ENCODE measurements at regions not wholly inside any gene's neighbourhood (a gene's known extent, or its start where the extent isn't known, plus 50 kb on each side); places are given as distances from the start of the nearest gene placed in this dataset.

DNA sequence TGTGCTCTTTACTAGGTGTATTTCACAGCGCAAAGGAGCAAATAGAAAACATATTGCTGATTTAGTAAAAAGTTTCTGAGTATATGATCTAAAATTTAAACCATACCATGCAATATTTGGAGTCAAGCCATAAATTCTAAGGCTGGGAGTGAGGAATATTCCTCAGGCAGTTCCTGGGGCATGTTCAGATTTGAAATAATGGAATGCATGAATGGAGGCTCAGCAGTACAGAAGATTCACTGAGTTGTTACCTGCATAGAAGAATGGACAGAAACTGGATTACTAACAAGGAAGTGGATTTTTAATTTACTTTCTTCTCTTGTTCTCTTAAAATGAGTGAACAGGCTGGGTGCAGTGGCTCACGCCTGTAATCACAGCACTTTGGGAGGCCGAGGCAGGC lies 441.0 kb upstream of the MAP2 start:
- TF ChIP-seq, protein P1, sequence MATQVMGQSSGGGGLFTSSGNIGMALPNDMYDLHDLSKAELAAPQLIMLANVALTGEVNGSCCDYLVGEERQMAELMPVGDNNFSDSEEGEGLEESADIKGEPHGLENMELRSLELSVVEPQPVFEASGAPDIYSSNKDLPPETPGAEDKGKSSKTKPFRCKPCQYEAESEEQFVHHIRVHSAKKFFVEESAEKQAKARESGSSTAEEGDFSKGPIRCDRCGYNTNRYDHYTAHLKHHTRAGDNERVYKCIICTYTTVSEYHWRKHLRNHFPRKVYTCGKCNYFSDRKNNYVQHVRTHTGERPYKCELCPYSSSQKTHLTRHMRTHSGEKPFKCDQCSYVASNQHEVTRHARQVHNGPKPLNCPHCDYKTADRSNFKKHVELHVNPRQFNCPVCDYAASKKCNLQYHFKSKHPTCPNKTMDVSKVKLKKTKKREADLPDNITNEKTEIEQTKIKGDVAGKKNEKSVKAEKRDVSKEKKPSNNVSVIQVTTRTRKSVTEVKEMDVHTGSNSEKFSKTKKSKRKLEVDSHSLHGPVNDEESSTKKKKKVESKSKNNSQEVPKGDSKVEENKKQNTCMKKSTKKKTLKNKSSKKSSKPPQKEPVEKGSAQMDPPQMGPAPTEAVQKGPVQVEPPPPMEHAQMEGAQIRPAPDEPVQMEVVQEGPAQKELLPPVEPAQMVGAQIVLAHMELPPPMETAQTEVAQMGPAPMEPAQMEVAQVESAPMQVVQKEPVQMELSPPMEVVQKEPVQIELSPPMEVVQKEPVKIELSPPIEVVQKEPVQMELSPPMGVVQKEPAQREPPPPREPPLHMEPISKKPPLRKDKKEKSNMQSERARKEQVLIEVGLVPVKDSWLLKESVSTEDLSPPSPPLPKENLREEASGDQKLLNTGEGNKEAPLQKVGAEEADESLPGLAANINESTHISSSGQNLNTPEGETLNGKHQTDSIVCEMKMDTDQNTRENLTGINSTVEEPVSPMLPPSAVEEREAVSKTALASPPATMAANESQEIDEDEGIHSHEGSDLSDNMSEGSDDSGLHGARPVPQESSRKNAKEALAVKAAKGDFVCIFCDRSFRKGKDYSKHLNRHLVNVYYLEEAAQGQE (IDR thresholded peaks at IDR 0.05; ENCODE audit: insufficient read depth in 1 of 2, low read depth in 2 of 2, low read length in 1 of 2) = no peak
- TF ChIP-seq, protein P2, sequence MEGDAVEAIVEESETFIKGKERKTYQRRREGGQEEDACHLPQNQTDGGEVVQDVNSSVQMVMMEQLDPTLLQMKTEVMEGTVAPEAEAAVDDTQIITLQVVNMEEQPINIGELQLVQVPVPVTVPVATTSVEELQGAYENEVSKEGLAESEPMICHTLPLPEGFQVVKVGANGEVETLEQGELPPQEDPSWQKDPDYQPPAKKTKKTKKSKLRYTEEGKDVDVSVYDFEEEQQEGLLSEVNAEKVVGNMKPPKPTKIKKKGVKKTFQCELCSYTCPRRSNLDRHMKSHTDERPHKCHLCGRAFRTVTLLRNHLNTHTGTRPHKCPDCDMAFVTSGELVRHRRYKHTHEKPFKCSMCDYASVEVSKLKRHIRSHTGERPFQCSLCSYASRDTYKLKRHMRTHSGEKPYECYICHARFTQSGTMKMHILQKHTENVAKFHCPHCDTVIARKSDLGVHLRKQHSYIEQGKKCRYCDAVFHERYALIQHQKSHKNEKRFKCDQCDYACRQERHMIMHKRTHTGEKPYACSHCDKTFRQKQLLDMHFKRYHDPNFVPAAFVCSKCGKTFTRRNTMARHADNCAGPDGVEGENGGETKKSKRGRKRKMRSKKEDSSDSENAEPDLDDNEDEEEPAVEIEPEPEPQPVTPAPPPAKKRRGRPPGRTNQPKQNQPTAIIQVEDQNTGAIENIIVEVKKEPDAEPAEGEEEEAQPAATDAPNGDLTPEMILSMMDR (IDR thresholded peaks at IDR 0.05) = no peak
